ENCODE measurements at regions not wholly inside any gene's neighbourhood (a gene's known extent, or its start where the extent isn't known, plus 50 kb on each side); places are given as distances from the start of the nearest gene placed in this dataset.

DNA sequence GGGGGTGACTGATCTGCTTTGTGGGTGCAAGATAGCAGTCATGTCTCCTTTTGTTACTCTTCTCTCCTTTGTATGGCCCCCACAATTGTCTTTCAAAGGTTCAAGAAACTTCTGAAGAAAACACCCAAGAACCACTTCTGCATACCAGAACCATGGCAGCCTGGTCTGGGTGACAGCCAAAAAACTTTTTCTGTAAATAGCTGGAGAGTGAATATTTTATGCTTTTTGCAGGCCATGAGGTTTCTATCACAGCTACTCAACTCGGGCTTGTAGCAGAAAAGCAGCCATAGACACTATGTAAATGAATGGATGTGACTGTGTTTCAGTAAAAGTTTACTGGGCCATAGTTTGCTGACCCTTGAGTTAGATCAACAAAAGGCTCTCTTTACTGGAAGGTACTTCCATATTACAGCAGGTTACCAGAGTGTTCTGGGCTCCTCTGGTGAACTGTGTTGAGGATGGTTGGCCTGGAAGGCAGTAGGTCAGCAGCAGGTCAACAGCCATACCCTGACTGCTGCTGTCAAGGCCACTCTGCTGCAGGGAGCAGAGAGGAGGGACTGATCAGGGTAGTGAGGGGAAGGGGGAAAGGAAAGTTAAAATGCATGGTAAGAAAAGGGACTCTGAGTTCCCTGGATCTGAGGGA is 116.4 kb downstream of the GDAP2 start:
- TF ChIP-seq CTCF (IDR thresholded peaks at IDR 0.05; ENCODE audit: low read depth, low read length, poor library complexity, severe bottlenecking) = no peak
- no peak for TF ChIP-seq EZH2phosphoT487 (IDR thresholded peaks at IDR 0.05; ENCODE audit: borderline replicate concordance, low read length)

More for the DNA sequence above, 116.4 kb downstream of the GDAP2 start:
- Histone ChIP-seq H3F3A (ENCODE audit: control insufficient read depth, insufficient read depth) (no peaks in the 10 kb centered on the region), H3K36me3 (ENCODE audit: control insufficient read depth, low read length) (no peaks in the 10 kb centered on the region), H3K79me2 (ENCODE audit: control insufficient read depth, low read length) (no peaks in the 10 kb centered on the region), H3K4me2 (ENCODE audit: low read length) (no peak overlapping the region), H3K9me2 (replicated peaks; ENCODE audit: control insufficient read depth, low read length) (no peaks in the 10 kb centered on the region), H3K27ac (ENCODE audit: low read depth, low read length) (no peak overlapping the region), H3K9me3 (ENCODE audit: control insufficient read depth, insufficient read depth, low read length) (no peaks in the 10 kb centered on the region), H4K20me1 (ENCODE audit: control insufficient read depth, insufficient read depth, low read depth, low read length) (no peaks in the 10 kb centered on the region), H3K4me3 (ENCODE audit: low read length) (no peak overlapping the region), H3K4me1 (ENCODE audit: control insufficient read depth, low read length) (no peaks in the 10 kb centered on the region), H3K27me3 (ENCODE audit: control insufficient read depth, low read length) (no peaks in the 10 kb centered on the region)
